ENCODE measurements at regions not wholly inside any gene's neighbourhood (a gene's known extent, or its start where the extent isn't known, plus 50 kb on each side); places are given as distances from the start of the nearest gene placed in this dataset.

GRCh38 chr3:145384307-145384706 lies 776.7 kb downstream of the PLOD2 start:
- 43 to 46% methylated on average over 2 of the region's 2 CpGs for WGBS, 2 donors
- H3K27ac ChIP-seq = no peak overlapping the region
- no peaks in the 10 kb centered on the region for H3K4me1 ChIP-seq
- TF ChIP-seq CTCF (IDR thresholded peaks at IDR 0.05) (no peak), POLR2A (IDR thresholded peaks at IDR 0.05) (no peak), EP300 (IDR thresholded peaks at IDR 0.05) (no peak)
- no peaks in the 10 kb centered on the region for H3K36me3 ChIP-seq
- no peak overlapping the region for H3K4me3 ChIP-seq
- no peak for DNase-seq (ENCODE audit: low spot score in 2 of 2)
- H3K9me3 ChIP-seq = peaks cover 0 to 9% (median 0%) of the 10 kb centered on the region in 4 donors
- H3K27me3 ChIP-seq = no peaks in the 10 kb centered on the region

- no peak for DNase-seq (ENCODE audit: low spot score in 2 of 2)
- H3K4me3 ChIP-seq = no peak overlapping the region
- TF ChIP-seq POLR2A (IDR thresholded peaks at IDR 0.05) (no peak), EP300 (IDR thresholded peaks at IDR 0.05) (no peak), CTCF (IDR thresholded peaks at IDR 0.05) (no peak)
- H3K4me1 ChIP-seq = no peaks in the 10 kb centered on the region
- no peaks in the 10 kb centered on the region for H3K27me3 ChIP-seq
- H3K27ac ChIP-seq = no peak overlapping the region
- H3K36me3 ChIP-seq = no peaks in the 10 kb centered on the region
- peaks cover 0 to 20% (median 0%) of the 10 kb centered on the region in 4 donors for H3K9me3 ChIP-seq
Observed at GRCh38 chr3:145387211-145387610, 773.8 kb downstream of the PLOD2 start.

GRCh38 chr3:145395421-145395820 lies 765.6 kb downstream of the PLOD2 start:
- Histone ChIP-seq H3K27ac (no peak overlapping the region), H3K9me3 (no peaks in the 10 kb centered on the region), H3K4me1 (no peaks in the 10 kb centered on the region), H3K4me3 (no peak overlapping the region), H3K36me3 (no peaks in the 10 kb centered on the region), H3K27me3 (no peaks in the 10 kb centered on the region)
- no peak for DNase-seq (ENCODE audit: low spot score in 2 of 2)
- WGBS, 2 donors = 90 to 93% methylated on average over 8 of the region's 8 CpGs
- TF ChIP-seq CTCF (IDR thresholded peaks at IDR 0.05) (no peak), POLR2A (IDR thresholded peaks at IDR 0.05) (no peak), EP300 (IDR thresholded peaks at IDR 0.05) (no peak)

- Histone ChIP-seq H3K27ac (no peak overlapping the region), H3K36me3 (no peaks in the 10 kb centered on the region), H3K27me3 (no peaks in the 10 kb centered on the region), H3K4me1 (no peaks in the 10 kb centered on the region), H3K9me3 (no peaks in the 10 kb centered on the region), H3K4me3 (no peak overlapping the region)
- TF ChIP-seq POLR2A (IDR thresholded peaks at IDR 0.05) (no peak), CTCF (IDR thresholded peaks at IDR 0.05) (no peak), EP300 (IDR thresholded peaks at IDR 0.05) (no peak)
- 74 to 89% methylated on average over 5 of the region's 5 CpGs for WGBS, 2 donors
- DNase-seq (ENCODE audit: low spot score in 2 of 2) = no peak
Observed at GRCh38 chr3:145411605-145412004, 749.4 kb downstream of the PLOD2 start.

GRCh38 chr3:145417678-145418077 lies 743.3 kb downstream of the PLOD2 start:
- Histone ChIP-seq H3K27me3 (no peaks in the 10 kb centered on the region), H3K36me3 (no peaks in the 10 kb centered on the region), H3K27ac (no peak overlapping the region), H3K9me3 (no peaks in the 10 kb centered on the region), H3K4me3 (no peak overlapping the region), H3K4me1 (no peaks in the 10 kb centered on the region)
- DNase-seq (ENCODE audit: low spot score in 2 of 2) = no peak
- WGBS, 2 donors = 0 to 92% methylated on average over 1 of the region's 1 CpG
- TF ChIP-seq CTCF (IDR thresholded peaks at IDR 0.05) = no peak
- TF ChIP-seq POLR2A (IDR thresholded peaks at IDR 0.05) = no peak
- no peak for TF ChIP-seq EP300 (IDR thresholded peaks at IDR 0.05)

Data from tibial nerve (tissue), 4 donors.